GM12878 (cell line): ENCODE measurements at regions not wholly inside any gene's neighbourhood (a gene's known extent, or its start where the extent isn't known, plus 50 kb on each side); places are given as distances from the start of the nearest gene placed in this dataset.

ENCODE experiments used
- ATAC-seq: fragments of 200-7000 bp; cut with Tn5 transposase; 3 replicates; pipeline ENCODE4 v1.9.1; 2020; ENCODE audit warnings: mild to moderate bottlenecking, moderate library complexity
- BruUV-seq: library from RNA; stranded (reverse); fragments of 400-500 nt; replicated peaks from 2 replicates; lab custom pipeline; 2021; lab: Mats Ljungman, UMichigan
- CTCF ChIA-PET: fragments of 300-600 bp; sonication (Branson Sonifier 250); formaldehyde crosslinking; extraction: SDS; loops from one replicate; lab custom pipeline; 2021; ENCODE audit warnings: inconsistent platforms; lab: Yijun Ruan, JAX
- POLR2A ChIA-PET: fragments of 350-600 bp; formaldehyde crosslinking; extraction: SDS; loops from one replicate; lab custom pipeline; 2021; ENCODE audit warnings: inconsistent platforms; lab: Charles Lee
- RAD21 ChIA-PET: fragments of 300-600 bp; sonication (Branson Sonifier 250); formaldehyde crosslinking; loops from one replicate; lab custom pipeline; 2023; ENCODE audit warnings: antibody characterized with exemption; ENCODE audit not compliant: unreplicated experiment; lab: Charles Lee
- SMC1A ChIA-PET: fragments of 300-600 bp; sonication (Branson Sonifier 250); formaldehyde crosslinking; loops from one replicate; lab custom pipeline; 2023; ENCODE audit not compliant: unreplicated experiment, uncharacterized antibody; lab: Charles Lee
- DNase-seq: peaks from one replicate; pipeline ENCODE4 v3.0.0-alpha.2; 2011; ENCODE audit warnings: low read depth, low spot score
- FAIRE-seq: peaks from 3 replicates; lab custom pipeline; 2011; peaks lifted over from hg19 to GRCh38; lab: Jason Lieb, UNC
- H2AFZ ChIP-seq: 2 replicates; pipeline ENCODE4 v1.6.0; 2011; ENCODE audit warnings: low read depth, low read length, control low read depth; ENCODE audit not compliant: control insufficient read depth
- H3K27ac ChIP-seq: 2 replicates; pipeline ENCODE4 v1.5.1; 2011; ENCODE audit warnings: control low read depth; ENCODE audit not compliant: control insufficient read depth, insufficient read depth
- H3K27me3 ChIP-seq, 2 experiments: replicated peaks in 1 of 2; 2 replicates each; pipeline versions ENCODE4 v1.6.0 to v1.6.1; 2011; ENCODE audit warnings: low read length in 1 of 2; ENCODE audit not compliant: control insufficient read depth in 2 of 2, insufficient read depth in 2 of 2
- H3K36me3 ChIP-seq, 2 experiments: 2 replicates each; pipeline ENCODE4 v1.5.1; 2011; ENCODE audit warnings: low read length in 1 of 2; ENCODE audit not compliant: control insufficient read depth in 2 of 2, insufficient read depth in 2 of 2
- H3K4me1 ChIP-seq: 2 replicates; pipeline ENCODE4 v1.6.1; 2011; ENCODE audit warnings: mild to moderate bottlenecking, low read length, moderate library complexity, mixed read lengths; ENCODE audit not compliant: control insufficient read depth, insufficient read depth
- H3K4me2 ChIP-seq: 2 replicates; pipeline ENCODE4 v1.6.0; 2011; ENCODE audit warnings: control low read depth; ENCODE audit not compliant: control insufficient read depth, insufficient read depth
- H3K4me3 ChIP-seq: fragments of 200-600 bp; sonication (generic); 2 replicates; pipeline ENCODE4 v1.5.1; 2016
- H3K79me2 ChIP-seq: 2 replicates; pipeline ENCODE4 v1.6.0; 2011; ENCODE audit warnings: low read length; ENCODE audit not compliant: control insufficient read depth, insufficient read depth
- H3K9ac ChIP-seq: 2 replicates; pipeline ENCODE4 v1.8.0; 2011; ENCODE audit warnings: low read length, control low read depth, mixed read lengths; ENCODE audit not compliant: control insufficient read depth, insufficient read depth
- H3K9me3 ChIP-seq: replicated peaks from 3 replicates; pipeline ENCODE4 v1.5.1; 2011; ENCODE audit warnings: mild to moderate bottlenecking, low read length; ENCODE audit not compliant: control insufficient read depth, insufficient read depth
- H4K20me1 ChIP-seq: 2 replicates; pipeline ENCODE4 v1.6.0; 2011; ENCODE audit not compliant: control insufficient read depth, insufficient read depth
- ATF3 ChIP-seq: IDR thresholded peaks from 2 replicates; pipeline ENCODE4 v1.6.1; 2011; ENCODE audit warnings: low read depth, mild to moderate bottlenecking, low read length, moderate library complexity, borderline replicate concordance; ENCODE audit errors: extremely low read depth
- BMI1 ChIP-seq: fragments of 450-650 bp; IDR thresholded peaks from 2 replicates; pipeline ENCODE4 v1.6.1; 2016; ENCODE audit warnings: mild to moderate bottlenecking, moderate library complexity, borderline replicate concordance
- CHD4 ChIP-seq: fragments of 200-600 bp; sonication (generic); IDR thresholded peaks from 2 replicates; pipeline ENCODE4 v1.6.1; 2016; ENCODE audit warnings: mild to moderate bottlenecking
- FOXK2 ChIP-seq: fragments of 450-650 bp; IDR thresholded peaks from 2 replicates; pipeline ENCODE4 v1.6.1; 2017; ENCODE audit warnings: mild to moderate bottlenecking, moderate library complexity
- GABPA ChIP-seq: IDR thresholded peaks from 2 replicates; pipeline ENCODE4 v1.6.1; 2014; ENCODE audit warnings: antibody characterized with exemption, low read depth, mild to moderate bottlenecking, inconsistent platforms
- HCFC1 ChIP-seq: fragments of 150-350 bp; IDR thresholded peaks from 2 replicates; pipeline ENCODE4 v1.6.1; 2014; ENCODE audit warnings: low read length
- IKZF1 ChIP-seq: fragments of 450-650 bp; conservative IDR thresholded peaks from 2 replicates; pipeline ENCODE4 v1.6.1; 2017; ENCODE audit warnings: antibody characterized with exemption, mild to moderate bottlenecking
- NFYB ChIP-seq: IDR thresholded peaks from 2 replicates; pipeline ENCODE4 v1.6.1; 2011; ENCODE audit warnings: low read depth, mild to moderate bottlenecking, low read length, improper control_type of control experiment, moderate library complexity; ENCODE audit not compliant: insufficient read depth
- PAX8 ChIP-seq: fragments of 450-650 bp; IDR thresholded peaks from 2 replicates; pipeline ENCODE4 v1.6.1; 2017; ENCODE audit warnings: mild to moderate bottlenecking, moderate library complexity
- RUNX3 ChIP-seq: IDR thresholded peaks from 2 replicates; pipeline ENCODE4 v1.6.1; 2012; ENCODE audit warnings: low read length, inconsistent platforms
- TCF3 ChIP-seq: IDR thresholded peaks from 2 replicates; pipeline ENCODE4 v1.6.1; 2012; ENCODE audit warnings: low read depth, mild to moderate bottlenecking, low read length, borderline replicate concordance; ENCODE audit not compliant: insufficient read depth
- YY1 ChIP-seq: IDR thresholded peaks from 2 replicates; pipeline ENCODE4 v1.6.1; 2011; ENCODE audit warnings: low read depth, mild to moderate bottlenecking, low read length
- ZNF592 ChIP-seq: fragments of 450-650 bp; IDR thresholded peaks from 2 replicates; pipeline ENCODE4 v1.6.1; 2017; ENCODE audit warnings: mild to moderate bottlenecking, moderate library complexity
- WGBS: methylation state at CpG from one replicate; pipeline ENCODE4 v1.1.6; 2016; ENCODE audit warnings: low lambda C conversion rate; ENCODE audit not compliant: insufficient replicate concordance, insufficient coverage; ENCODE audit errors: missing lambda C conversion rate; 5-methylcytosine and 5-hydroxymethylcytosine counted together
- in situ Hi-C: fragments of 300-500 bp; cut with MboI; formaldehyde crosslinking; loops from 9 replicates; pipeline ENCODE4 v1.14.3; 2018; ENCODE audit warnings: mixed read lengths
- intact Hi-C: fragments of 100-400 bp; cut with micrococcal nuclease; formaldehyde crosslinking; loops from one replicate; pipeline ENCODE4 v1.14.2; 2022; ENCODE audit not compliant: unreplicated experiment
- TF ChIP-seq, protein P1 (sequence below): fragments of 450-650 bp; IDR thresholded peaks from 2 replicates; pipeline ENCODE4 v1.6.1; 2017; ENCODE audit warnings: mild to moderate bottlenecking, moderate library complexity
- TF ChIP-seq, protein P2 (sequence below): fragments of 150-350 bp; IDR thresholded peaks from 2 replicates; pipeline ENCODE4 v1.6.1; 2014; ENCODE audit warnings: mild to moderate bottlenecking, low read depth, low read length

GRCh38 chr13:53442979-53443378 lies 414.4 kb downstream of the OLFM4 start:
- no peaks in the 10 kb centered on the region for H4K20me1 ChIP-seq
- H2AFZ ChIP-seq: no peak overlapping the region
- DNase-seq: no peak
- no peak overlapping the region for H3K27ac ChIP-seq
- 23% methylated on average over 5 of the region's 5 CpGs for WGBS
- ChIA-PET SMC1A (no interaction called here), CTCF (no interaction called here), RAD21 (no interaction called here), POLR2A (no interaction called here)
- H3K9me3 ChIP-seq: no peaks in the 10 kb centered on the region
- no peaks in the 10 kb centered on the region for H3K79me2 ChIP-seq
- H3K9ac ChIP-seq: no peak overlapping the region
- no peak for ATAC-seq
- H3K4me1 ChIP-seq: no peaks in the 10 kb centered on the region
- no peaks in the 10 kb centered on the region for H3K27me3 ChIP-seq
- no peak overlapping the region for H3K4me3 ChIP-seq
- in situ Hi-C loops: no loop called here
- BruUV-seq: no TSS peak
- FAIRE-seq: no peak
- intact Hi-C loops: no loop called here
- no peak overlapping the region for H3K4me2 ChIP-seq
- no peaks in the 10 kb centered on the region for H3K36me3 ChIP-seq
- TF ChIP-seq, protein P1, sequence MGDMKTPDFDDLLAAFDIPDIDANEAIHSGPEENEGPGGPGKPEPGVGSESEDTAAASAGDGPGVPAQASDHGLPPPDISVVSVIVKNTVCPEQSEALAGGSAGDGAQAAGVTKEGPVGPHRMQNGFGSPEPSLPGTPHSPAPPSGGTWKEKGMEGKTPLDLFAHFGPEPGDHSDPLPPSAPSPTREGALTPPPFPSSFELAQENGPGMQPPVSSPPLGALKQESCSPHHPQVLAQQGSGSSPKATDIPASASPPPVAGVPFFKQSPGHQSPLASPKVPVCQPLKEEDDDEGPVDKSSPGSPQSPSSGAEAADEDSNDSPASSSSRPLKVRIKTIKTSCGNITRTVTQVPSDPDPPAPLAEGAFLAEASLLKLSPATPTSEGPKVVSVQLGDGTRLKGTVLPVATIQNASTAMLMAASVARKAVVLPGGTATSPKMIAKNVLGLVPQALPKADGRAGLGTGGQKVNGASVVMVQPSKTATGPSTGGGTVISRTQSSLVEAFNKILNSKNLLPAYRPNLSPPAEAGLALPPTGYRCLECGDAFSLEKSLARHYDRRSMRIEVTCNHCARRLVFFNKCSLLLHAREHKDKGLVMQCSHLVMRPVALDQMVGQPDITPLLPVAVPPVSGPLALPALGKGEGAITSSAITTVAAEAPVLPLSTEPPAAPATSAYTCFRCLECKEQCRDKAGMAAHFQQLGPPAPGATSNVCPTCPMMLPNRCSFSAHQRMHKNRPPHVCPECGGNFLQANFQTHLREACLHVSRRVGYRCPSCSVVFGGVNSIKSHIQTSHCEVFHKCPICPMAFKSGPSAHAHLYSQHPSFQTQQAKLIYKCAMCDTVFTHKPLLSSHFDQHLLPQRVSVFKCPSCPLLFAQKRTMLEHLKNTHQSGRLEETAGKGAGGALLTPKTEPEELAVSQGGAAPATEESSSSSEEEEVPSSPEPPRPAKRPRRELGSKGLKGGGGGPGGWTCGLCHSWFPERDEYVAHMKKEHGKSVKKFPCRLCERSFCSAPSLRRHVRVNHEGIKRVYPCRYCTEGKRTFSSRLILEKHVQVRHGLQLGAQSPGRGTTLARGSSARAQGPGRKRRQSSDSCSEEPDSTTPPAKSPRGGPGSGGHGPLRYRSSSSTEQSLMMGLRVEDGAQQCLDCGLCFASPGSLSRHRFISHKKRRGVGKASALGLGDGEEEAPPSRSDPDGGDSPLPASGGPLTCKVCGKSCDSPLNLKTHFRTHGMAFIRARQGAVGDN: no peak
- TF ChIP-seq PAX8 (no peak), FOXK2 (no peak), BMI1 (no peak), NFYB (no peak), IKZF1 (no peak), CHD4 (no peak), HCFC1 (no peak), GABPA (no peak), RUNX3 (no peak), ZNF592 (no peak), TCF3 (no peak), ATF3 (no peak), YY1 (no peak)
- TF ChIP-seq, protein P2, sequence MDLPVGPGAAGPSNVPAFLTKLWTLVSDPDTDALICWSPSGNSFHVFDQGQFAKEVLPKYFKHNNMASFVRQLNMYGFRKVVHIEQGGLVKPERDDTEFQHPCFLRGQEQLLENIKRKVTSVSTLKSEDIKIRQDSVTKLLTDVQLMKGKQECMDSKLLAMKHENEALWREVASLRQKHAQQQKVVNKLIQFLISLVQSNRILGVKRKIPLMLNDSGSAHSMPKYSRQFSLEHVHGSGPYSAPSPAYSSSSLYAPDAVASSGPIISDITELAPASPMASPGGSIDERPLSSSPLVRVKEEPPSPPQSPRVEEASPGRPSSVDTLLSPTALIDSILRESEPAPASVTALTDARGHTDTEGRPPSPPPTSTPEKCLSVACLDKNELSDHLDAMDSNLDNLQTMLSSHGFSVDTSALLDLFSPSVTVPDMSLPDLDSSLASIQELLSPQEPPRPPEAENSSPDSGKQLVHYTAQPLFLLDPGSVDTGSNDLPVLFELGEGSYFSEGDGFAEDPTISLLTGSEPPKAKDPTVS: no peak
